ENCODE measurements at regions not wholly inside any gene's neighbourhood (a gene's known extent, or its start where the extent isn't known, plus 50 kb on each side); places are given as distances from the start of the nearest gene placed in this dataset.
"Not testable (repeated sequence)": the region's sequence is repeated elsewhere in the genome, so short reads cannot be mapped to it uniquely, and the experiment has no call there.

DNA sequence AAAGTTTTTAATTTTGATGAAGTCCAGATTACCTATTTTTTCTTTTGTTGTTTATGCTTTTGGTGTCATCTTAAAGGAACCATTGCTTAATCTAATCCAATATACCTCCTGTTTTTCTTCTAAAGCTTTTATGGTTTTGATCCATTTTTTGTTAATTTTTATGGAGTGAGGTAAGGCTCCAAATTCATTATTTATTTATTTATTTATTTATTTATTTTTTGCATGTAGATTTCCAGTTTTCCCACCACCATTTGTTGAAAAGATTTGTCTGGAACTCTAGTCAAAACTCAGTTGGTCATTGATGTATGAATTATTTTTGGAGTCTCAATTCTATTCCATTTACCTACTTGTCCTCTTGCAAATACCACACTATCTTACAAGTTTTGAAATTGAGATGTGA lies 99.4 kb upstream of the RBMS1 start:
- TF ChIP-seq, protein P1, sequence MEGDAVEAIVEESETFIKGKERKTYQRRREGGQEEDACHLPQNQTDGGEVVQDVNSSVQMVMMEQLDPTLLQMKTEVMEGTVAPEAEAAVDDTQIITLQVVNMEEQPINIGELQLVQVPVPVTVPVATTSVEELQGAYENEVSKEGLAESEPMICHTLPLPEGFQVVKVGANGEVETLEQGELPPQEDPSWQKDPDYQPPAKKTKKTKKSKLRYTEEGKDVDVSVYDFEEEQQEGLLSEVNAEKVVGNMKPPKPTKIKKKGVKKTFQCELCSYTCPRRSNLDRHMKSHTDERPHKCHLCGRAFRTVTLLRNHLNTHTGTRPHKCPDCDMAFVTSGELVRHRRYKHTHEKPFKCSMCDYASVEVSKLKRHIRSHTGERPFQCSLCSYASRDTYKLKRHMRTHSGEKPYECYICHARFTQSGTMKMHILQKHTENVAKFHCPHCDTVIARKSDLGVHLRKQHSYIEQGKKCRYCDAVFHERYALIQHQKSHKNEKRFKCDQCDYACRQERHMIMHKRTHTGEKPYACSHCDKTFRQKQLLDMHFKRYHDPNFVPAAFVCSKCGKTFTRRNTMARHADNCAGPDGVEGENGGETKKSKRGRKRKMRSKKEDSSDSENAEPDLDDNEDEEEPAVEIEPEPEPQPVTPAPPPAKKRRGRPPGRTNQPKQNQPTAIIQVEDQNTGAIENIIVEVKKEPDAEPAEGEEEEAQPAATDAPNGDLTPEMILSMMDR (IDR thresholded peaks at IDR 0.05; ENCODE audit: insufficient read depth in 1 of 2, low read depth in 1 of 2, low read length in 1 of 2, severe bottlenecking in 1 of 2, unreplicated experiment in 1 of 2): no peak
- no peak overlapping the region for H3K27ac Mint-ChIP-seq (ENCODE audit: unreplicated experiment)
- peaks cover 10% of the 10 kb centered on the region for H3K4me1 Mint-ChIP-seq (ENCODE audit: low read depth, unreplicated experiment)
- DNase-seq: no peak
- peaks cover 16% of the 10 kb centered on the region for H3K9me3 Mint-ChIP-seq (ENCODE audit: unreplicated experiment)
- H3K4me3 Mint-ChIP-seq (ENCODE audit: unreplicated experiment): no peak overlapping the region
- peaks cover 4% of the 10 kb centered on the region for H3K27me3 Mint-ChIP-seq (ENCODE audit: insufficient read depth, unreplicated experiment)
- ChIA-PET POLR2A (no interaction called here), CTCF (no interaction called here)
- no TSS peak for BruUV-seq (replicated peaks)
- H3K9me3 ChIP-seq: no peaks in the 10 kb centered on the region; the same call in none of the 2 replicates
- H3K36me3 ChIP-seq (ENCODE audit: control insufficient read depth, insufficient read depth, low read length): no peaks in the 10 kb centered on the region
- peaks cover 25% of the 10 kb centered on the region for H3K36me3 Mint-ChIP-seq (ENCODE audit: insufficient read depth, unreplicated experiment)
- intact Hi-C loops (cut with micrococcal nuclease; ENCODE audit: unreplicated experiment): no loop called here
- H3K27me3 ChIP-seq (replicated peaks; ENCODE audit: control insufficient read depth, insufficient read depth, low read length): no peaks in the 10 kb centered on the region
- no peak overlapping the region for H3K4me3 ChIP-seq (ENCODE audit: low read depth, low read length)
- H3K4me1 ChIP-seq: no peaks in the 10 kb centered on the region

DNA sequence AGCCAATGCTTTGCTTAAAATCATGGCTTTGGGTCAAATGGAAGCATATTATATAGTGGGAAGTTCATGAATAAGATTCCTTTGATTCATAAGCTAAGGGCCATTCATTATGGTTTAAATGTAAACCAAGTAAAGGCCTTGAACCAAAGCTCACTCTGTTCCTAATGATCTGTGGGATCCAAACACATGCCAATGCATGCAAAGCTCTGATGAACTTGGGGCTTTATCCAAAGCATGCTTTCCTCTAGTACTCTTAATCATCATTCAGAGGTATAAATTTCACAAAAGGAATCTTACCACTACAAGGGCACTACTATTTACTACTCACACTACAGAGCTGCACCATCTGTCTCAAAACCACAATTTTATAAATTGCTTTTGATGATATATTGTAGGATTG lies 102.8 kb upstream of the RBMS1 start:
- POLR2A ChIA-PET: no interaction called here
- DNase-seq: no peak
- Histone ChIP-seq H3K4me3 (ENCODE audit: low read depth, low read length) (no peak overlapping the region), H3K9me3 (no peaks in the 10 kb centered on the region; the same call in none of the 2 replicates), H3K36me3 (ENCODE audit: control insufficient read depth, insufficient read depth, low read length) (no peaks in the 10 kb centered on the region), H3K4me1 (no peaks in the 10 kb centered on the region), H3K27me3 (replicated peaks; ENCODE audit: control insufficient read depth, insufficient read depth, low read length) (no peaks in the 10 kb centered on the region)
- H3K27me3 Mint-ChIP-seq (ENCODE audit: insufficient read depth, unreplicated experiment): no peaks in the 10 kb centered on the region
- H3K4me3 Mint-ChIP-seq (ENCODE audit: unreplicated experiment): no peak overlapping the region
- TF ChIP-seq, protein P1 (IDR thresholded peaks at IDR 0.05; ENCODE audit: insufficient read depth in 1 of 2, low read depth in 1 of 2, low read length in 1 of 2, severe bottlenecking in 1 of 2, unreplicated experiment in 1 of 2): no peak
- intact Hi-C loops (cut with micrococcal nuclease; ENCODE audit: unreplicated experiment): no loop called here
- CTCF ChIA-PET: no interaction called here
- peaks cover 8% of the 10 kb centered on the region for H3K9me3 Mint-ChIP-seq (ENCODE audit: unreplicated experiment)
- H3K27ac Mint-ChIP-seq (ENCODE audit: unreplicated experiment): no peak overlapping the region
- peaks cover 8% of the 10 kb centered on the region for H3K36me3 Mint-ChIP-seq (ENCODE audit: insufficient read depth, unreplicated experiment)
- peaks cover 3% of the 10 kb centered on the region for H3K4me1 Mint-ChIP-seq (ENCODE audit: low read depth, unreplicated experiment)
- BruUV-seq (replicated peaks): no TSS peak

DNA sequence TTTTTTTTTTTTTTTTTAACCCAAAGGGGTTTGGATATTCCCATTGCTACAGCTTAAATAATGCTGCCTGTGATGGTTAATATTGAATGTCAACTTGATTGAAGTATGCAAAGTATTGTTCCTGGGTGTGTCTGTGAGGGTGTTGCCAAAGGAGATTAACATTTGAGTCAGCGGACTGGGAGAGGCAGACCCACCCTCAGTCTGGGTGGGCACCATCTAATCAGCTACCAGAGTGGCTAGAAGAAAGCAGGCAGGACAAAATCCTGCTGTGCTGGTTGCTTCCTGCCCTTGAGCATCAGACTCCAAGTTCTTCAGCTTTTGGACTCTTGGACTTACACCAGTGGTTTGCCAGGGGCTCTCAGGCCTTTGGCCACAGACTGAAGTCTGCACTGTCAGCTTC lies 106.8 kb upstream of the RBMS1 start:
- H3K27ac Mint-ChIP-seq (ENCODE audit: unreplicated experiment); intact Hi-C loops (cut with micrococcal nuclease; ENCODE audit: unreplicated experiment); DNase-seq; H3K9me3 Mint-ChIP-seq (ENCODE audit: unreplicated experiment); H3K4me3 Mint-ChIP-seq (ENCODE audit: unreplicated experiment); H3K36me3 Mint-ChIP-seq (ENCODE audit: insufficient read depth, unreplicated experiment); POLR2A ChIA-PET; H3K27me3 ChIP-seq (replicated peaks; ENCODE audit: control insufficient read depth, insufficient read depth, low read length); CTCF ChIA-PET; H3K4me3 ChIP-seq (ENCODE audit: low read depth, low read length); H3K9me3 ChIP-seq; H3K4me1 ChIP-seq; H3K4me1 Mint-ChIP-seq (ENCODE audit: low read depth, unreplicated experiment); H3K36me3 ChIP-seq (ENCODE audit: control insufficient read depth, insufficient read depth, low read length); H3K27me3 Mint-ChIP-seq (ENCODE audit: insufficient read depth, unreplicated experiment); BruUV-seq (replicated peaks): not testable (repeated sequence)

DNA sequence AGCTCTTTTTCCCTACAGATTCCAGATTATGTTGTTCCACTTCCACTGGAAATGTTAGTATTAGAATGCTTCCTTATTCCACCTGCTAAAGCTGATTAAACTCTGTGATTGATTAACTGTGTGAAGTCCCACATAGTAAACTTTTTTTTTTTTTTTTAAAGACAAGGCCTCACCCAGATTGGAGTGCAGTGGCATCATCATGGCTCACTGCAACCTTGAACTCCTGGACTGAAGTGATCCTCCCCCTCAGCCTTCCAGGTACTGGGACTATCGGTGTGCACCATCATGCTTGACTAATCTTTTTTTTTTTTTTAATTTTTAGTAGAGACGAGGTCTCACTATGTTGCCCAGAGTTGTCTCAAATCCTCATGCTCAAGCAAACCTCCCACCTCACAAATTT lies 108.5 kb upstream of the RBMS1 start:
- Mint-ChIP-seq H3K36me3 (ENCODE audit: insufficient read depth, unreplicated experiment) (no peaks in the 10 kb centered on the region), H3K27me3 (ENCODE audit: insufficient read depth, unreplicated experiment) (no peaks in the 10 kb centered on the region), H3K4me1 (ENCODE audit: low read depth, unreplicated experiment) (no peaks in the 10 kb centered on the region), H3K9me3 (ENCODE audit: unreplicated experiment) (no peaks in the 10 kb centered on the region), H3K4me3 (ENCODE audit: unreplicated experiment) (no peak overlapping the region), H3K27ac (ENCODE audit: unreplicated experiment) (no peak overlapping the region)
- H3K4me3 ChIP-seq (ENCODE audit: low read depth, low read length): no peak overlapping the region
- DNase-seq: no peak
- POLR2A ChIA-PET: no interaction called here
- no peaks in the 10 kb centered on the region for H3K27me3 ChIP-seq (replicated peaks; ENCODE audit: control insufficient read depth, insufficient read depth, low read length)
- CTCF ChIA-PET: no interaction called here
- BruUV-seq (replicated peaks): no TSS peak
- H3K9me3 ChIP-seq: no peaks in the 10 kb centered on the region
- H3K36me3 ChIP-seq (ENCODE audit: control insufficient read depth, insufficient read depth, low read length): no peaks in the 10 kb centered on the region
- TF ChIP-seq, protein P1 (IDR thresholded peaks at IDR 0.05; ENCODE audit: insufficient read depth in 1 of 2, low read depth in 1 of 2, low read length in 1 of 2, severe bottlenecking in 1 of 2, unreplicated experiment in 1 of 2): no peak
- intact Hi-C loops (cut with micrococcal nuclease; ENCODE audit: unreplicated experiment): no loop called here
- no peaks in the 10 kb centered on the region for H3K4me1 ChIP-seq
